H1 (cell line): ENCODE measurements at regions not wholly inside any gene's neighbourhood (a gene's known extent, or its start where the extent isn't known, plus 50 kb on each side); places are given as distances from the start of the nearest gene placed in this dataset.

Experiments used
- CTCF ChIA-PET: fragments of 300-600 bp; sonication (Branson Sonifier 250); formaldehyde crosslinking; loops from one replicate; lab custom pipeline; 2021; ENCODE audit not compliant: partially characterized antibody; lab: Charles Lee
- POLR2A ChIA-PET: fragments of 300-600 bp; sonication (Branson Sonifier 250); formaldehyde crosslinking; loops from one replicate; lab custom pipeline; 2021; ENCODE audit warnings: inconsistent platforms; ENCODE audit not compliant: partially characterized antibody; lab: Charles Lee
- DNase-seq, 2 experiments: peaks; one replicate each; pipeline versions ENCODE4 v3.0.0 to v3.0.0-alpha.2; 2010 to 2022; ENCODE audit warnings: low spot score in 2 of 2, low read depth in 1 of 2, mixed read lengths in 1 of 2
- FAIRE-seq: peaks from 2 replicates; lab custom pipeline; 2011; peaks lifted over from hg19 to GRCh38; lab: Jason Lieb, UNC
- H2AFZ ChIP-seq: 2 replicates; pipeline ENCODE4 v1.8.1; 2012; ENCODE audit warnings: low read length, inconsistent platforms
- H2AK5ac ChIP-seq: 2 replicates; pipeline ENCODE4 v1.6.1; 2013; ENCODE audit warnings: low read depth, low read length
- H2BK120ac ChIP-seq: replicated peaks from 2 replicates; pipeline ENCODE3; 2013; ENCODE audit warnings: low read depth, low read length, inconsistent platforms
- H2BK12ac ChIP-seq: 2 replicates; pipeline ENCODE4 v1.6.1; 2013; ENCODE audit warnings: low read depth, low read length
- H2BK15ac ChIP-seq: 2 replicates; pipeline ENCODE4 v1.6.1; 2013; ENCODE audit warnings: low read length
- H2BK20ac ChIP-seq: 2 replicates; pipeline ENCODE4 v1.6.1; 2013; ENCODE audit warnings: low read length
- H2BK5ac ChIP-seq: 2 replicates; pipeline ENCODE4 v1.6.1; 2013; ENCODE audit warnings: low read depth, low read length
- H3K14ac ChIP-seq: 2 replicates; pipeline ENCODE4 v1.6.1; 2013; ENCODE audit warnings: inconsistent platforms; ENCODE audit not compliant: insufficient read length
- H3K18ac ChIP-seq: 2 replicates; pipeline ENCODE4 v1.6.1; 2013; ENCODE audit warnings: low read length; ENCODE audit errors: extremely low read depth
- H3K23ac ChIP-seq: 2 replicates; pipeline ENCODE4 v1.6.1; 2013; ENCODE audit warnings: inconsistent platforms; ENCODE audit not compliant: insufficient read length
- H3K23me2 ChIP-seq: 2 replicates; pipeline ENCODE4 v1.6.1; 2013; ENCODE audit warnings: low read depth, low read length
- H3K27ac ChIP-seq: 2 replicates; pipeline ENCODE4 v1.6.1; 2011; ENCODE audit warnings: low read depth, low read length, inconsistent platforms
- H3K27me3 ChIP-seq, 4 experiments: replicated peaks in 1 of 4; 1 replicate in 1 of 4; 2 replicates in 3 of 4; pipeline versions ENCODE4 v1.6.1 to v1.8.1; 2011 to 2013; ENCODE audit warnings: low read length in 3 of 4, mild to moderate bottlenecking in 3 of 4, inconsistent platforms in 2 of 4, mixed read lengths in 2 of 4, moderate library complexity in 1 of 4; ENCODE audit not compliant: control insufficient read depth in 3 of 4, insufficient read depth in 3 of 4; ENCODE audit errors: extremely low read depth in 1 of 4
- H3K36me3 ChIP-seq, 4 experiments: 2 replicates each; pipeline versions ENCODE4 v1.6.1 to v1.8.1; 2011 to 2013; ENCODE audit warnings: mild to moderate bottlenecking in 4 of 4, low read length in 3 of 4, moderate library complexity in 2 of 4, control low read depth in 1 of 4, inconsistent platforms in 1 of 4; ENCODE audit not compliant: insufficient read depth in 4 of 4, control insufficient read depth in 2 of 4
- H3K4ac ChIP-seq: replicated peaks from 2 replicates; pipeline ENCODE3; 2013; ENCODE audit warnings: low read length, low read depth, mixed read lengths, inconsistent platforms; ENCODE audit not compliant: insufficient read length
- H3K4me1 ChIP-seq, 4 experiments: replicated peaks in 1 of 4; 1 replicate in 1 of 4; 2 replicates in 3 of 4; pipeline versions ENCODE4 v1.6.1 to v1.8.1; 2011 to 2013; ENCODE audit warnings: low read length in 3 of 4, inconsistent platforms in 2 of 4, mixed read lengths in 1 of 4; ENCODE audit not compliant: insufficient read depth in 4 of 4, control insufficient read depth in 3 of 4
- H3K4me2 ChIP-seq, 2 experiments: 2 replicates each; pipeline versions ENCODE4 v1.6.1 to v1.8.1; 2011 to 2013; ENCODE audit warnings: low read depth in 2 of 2, low read length in 2 of 2, control low read depth in 1 of 2, inconsistent platforms in 1 of 2, mild to moderate bottlenecking in 1 of 2; ENCODE audit not compliant: insufficient read depth in 1 of 2
- H3K4me3 ChIP-seq, 4 experiments: fragments of 200-600, 300-600 bp in 1 of 4; sonication (generic), shearing (Covaris generic), sonication (Bioruptor Twin) in 1 of 4; 2 replicates each; pipeline versions ENCODE4 v1.5.1 to v1.8.1; 2011 to 2016; ENCODE audit warnings: low read length in 4 of 4, low read depth in 3 of 4, control low read depth in 2 of 4, inconsistent platforms in 2 of 4, mild to moderate bottlenecking in 2 of 4, mixed read lengths in 1 of 4, moderate library complexity in 1 of 4; ENCODE audit not compliant: insufficient read depth in 2 of 4; ENCODE audit errors: extremely low read depth in 1 of 4
- H3K56ac ChIP-seq: replicated peaks from 2 replicates; pipeline ENCODE3; 2013; ENCODE audit warnings: low read depth, mild to moderate bottlenecking, mixed read lengths, low read length, inconsistent platforms; ENCODE audit not compliant: insufficient read length
- H3K79me1 ChIP-seq: 2 replicates; pipeline ENCODE4 v1.6.1; 2013; ENCODE audit warnings: low read depth, low read length, control low read depth
- H3K79me2 ChIP-seq, 2 experiments: 2 replicates each; pipeline versions ENCODE4 v1.6.1 to v1.8.1; 2012 to 2013; ENCODE audit warnings: low read length in 2 of 2, mild to moderate bottlenecking in 2 of 2, inconsistent platforms in 1 of 2; ENCODE audit not compliant: insufficient read depth in 2 of 2, control insufficient read depth in 1 of 2
- H3K9ac ChIP-seq, 4 experiments: replicated peaks in 1 of 4; 1 replicate in 1 of 4; 2 replicates in 3 of 4; pipeline versions ENCODE4 v1.6.1 to v1.8.1; 2011 to 2013; ENCODE audit warnings: low read depth in 3 of 4, low read length in 3 of 4, control low read depth in 2 of 4, mild to moderate bottlenecking in 2 of 4, moderate library complexity in 2 of 4, inconsistent platforms in 1 of 4; ENCODE audit errors: extremely low read depth in 1 of 4
- H3K9me3 ChIP-seq, 2 experiments: 2 replicates each; pipeline versions ENCODE4 v1.6.1 to v1.8.1; 2012 to 2013; ENCODE audit warnings: mild to moderate bottlenecking in 2 of 2, moderate library complexity in 2 of 2, control low read depth in 1 of 2, inconsistent platforms in 1 of 2, low read depth in 1 of 2, low read length in 1 of 2, mixed read lengths in 1 of 2; ENCODE audit not compliant: insufficient read depth in 2 of 2
- H4K20me1 ChIP-seq, 2 experiments: replicated peaks in 1 of 2; 2 replicates each; pipeline versions ENCODE3 to v1.8.1; 2011 to 2013; ENCODE audit warnings: inconsistent platforms in 2 of 2, low read length in 2 of 2, mild to moderate bottlenecking in 1 of 2; ENCODE audit not compliant: insufficient read depth in 2 of 2, control insufficient read depth in 1 of 2
- H4K5ac ChIP-seq: 2 replicates; pipeline ENCODE4 v1.6.1; 2013; ENCODE audit warnings: low read length, low read depth, mixed read lengths, inconsistent platforms; ENCODE audit not compliant: insufficient read length
- H4K8ac ChIP-seq: 2 replicates; pipeline ENCODE4 v1.8.0; 2013; ENCODE audit warnings: mild to moderate bottlenecking, moderate library complexity, low read length, inconsistent platforms; ENCODE audit not compliant: insufficient read depth; ENCODE audit errors: extremely low read depth
- H4K91ac ChIP-seq: replicated peaks from 2 replicates; pipeline ENCODE3; 2013; ENCODE audit warnings: low read length, mixed read lengths, inconsistent platforms; ENCODE audit not compliant: insufficient read length
- CHD2 ChIP-seq: IDR thresholded peaks from 2 replicates; pipeline ENCODE4 v1.6.1; 2012; ENCODE audit warnings: low read length, improper control_type of control experiment
- JUND ChIP-seq: IDR thresholded peaks from 2 replicates; pipeline ENCODE4 v1.6.1; 2011; ENCODE audit warnings: mild to moderate bottlenecking, improper control_type of control experiment, low read length
- POLR2AphosphoS5 ChIP-seq: IDR thresholded peaks from 2 replicates; pipeline ENCODE4 v1.6.1; 2011; ENCODE audit warnings: low read depth, low read length
- POU5F1 ChIP-seq: IDR thresholded peaks from 2 replicates; pipeline ENCODE4 v1.6.1; 2011; ENCODE audit warnings: low read depth, mild to moderate bottlenecking, low read length, moderate library complexity
- RNF2 ChIP-seq: fragments of 200-900, 300-1000 bp; sonication (generic); IDR thresholded peaks from 2 replicates; pipeline ENCODE4 v1.7.1; 2016; ENCODE audit warnings: borderline replicate concordance, low read depth, mild to moderate bottlenecking, antibody characterized with exemption, low read length; ENCODE audit not compliant: poor library complexity, severe bottlenecking; ENCODE audit errors: missing control alignments
- SIRT6 ChIP-seq: IDR thresholded peaks from one replicate; pipeline ENCODE4 v1.7.1; 2012; ENCODE audit warnings: low read length, inconsistent platforms
- SIX5 ChIP-seq: IDR thresholded peaks from 2 replicates; pipeline ENCODE4 v1.6.1; 2011; ENCODE audit warnings: mild to moderate bottlenecking, low read depth, low read length
- TAF7 ChIP-seq: optimal IDR thresholded peaks from 2 replicates; pipeline ENCODE3; 2011; ENCODE audit warnings: low read depth, mild to moderate bottlenecking, inconsistent platforms, low read length, moderate library complexity, borderline replicate concordance
- TBP ChIP-seq: IDR thresholded peaks from 2 replicates; pipeline ENCODE4 v1.6.1; 2011; ENCODE audit warnings: low read depth, low read length, improper control_type of control experiment
- YY1 ChIP-seq: IDR thresholded peaks from 2 replicates; pipeline ENCODE4 v1.6.1; 2011; ENCODE audit warnings: low read depth, mild to moderate bottlenecking, low read length
- WGBS, 2 experiments: shearing (Covaris generic) in 1 of 2; methylation state at CpG; one replicate each; pipeline versions ENCODE4 v1.1.6 to v1.1.7; 2013 to 2015; ENCODE audit warnings: low lambda C conversion rate in 2 of 2, mixed read lengths in 2 of 2, inconsistent platforms in 1 of 2, low coverage in 1 of 2, missing lambda C conversion rate in 1 of 2; ENCODE audit not compliant: insufficient replicate concordance in 2 of 2, insufficient coverage in 1 of 2, insufficient read length in 1 of 2; ENCODE audit errors: extremely low coverage in 1 of 2, missing lambda C conversion rate in 1 of 2; 5-methylcytosine and 5-hydroxymethylcytosine counted together
- TF ChIP-seq, protein P1 (sequence below): IDR thresholded peaks from 2 replicates; pipeline ENCODE4 v1.6.1; 2011; ENCODE audit warnings: low read depth, mild to moderate bottlenecking, low read length; ENCODE audit not compliant: insufficient read depth

DNA sequence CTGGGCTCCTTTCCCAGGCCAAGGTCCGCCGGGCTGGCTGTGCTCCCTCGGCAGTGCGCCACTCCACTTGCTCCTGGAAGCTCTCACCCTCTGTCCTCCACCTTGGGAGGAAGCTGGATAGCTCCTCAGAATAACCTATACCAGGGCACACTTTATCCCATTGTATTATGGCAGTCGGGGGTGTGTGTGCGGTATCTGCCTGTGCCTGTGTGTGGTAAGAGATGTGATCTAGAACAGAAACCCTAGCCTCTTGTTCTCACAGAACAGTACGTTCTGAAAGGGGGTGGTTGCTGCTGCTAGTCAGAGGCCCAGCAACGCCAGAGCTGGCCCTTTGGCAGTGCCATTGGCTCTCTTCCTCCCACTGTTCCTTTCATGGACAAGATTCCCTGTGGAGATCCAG, 168.4 kb downstream of the TBXT start:
- Histone ChIP-seq H4K8ac (no peak overlapping the region), H3K23ac (no peak overlapping the region), H3K18ac (no peak overlapping the region), H2BK20ac (no peak overlapping the region), H3K9ac (no peak overlapping the region), H4K20me1 (no peaks in the 10 kb centered on the region), H3K36me3 (no peaks in the 10 kb centered on the region), H3K27me3 (peaks cover 0 to 9% (median 1%) of the 10 kb centered on the region in 4 experiments; a peak in 4 of 7 replicates), H3K4me2 (no peak overlapping the region), H2BK15ac (no peak overlapping the region), H3K79me1 (no peaks in the 10 kb centered on the region), H3K27ac (no peak overlapping the region), H3K4ac (no peak overlapping the region), H3K23me2 (peaks cover 4% of the 10 kb centered on the region; the same call in 1 of the 2 replicates), H3K9me3 (no peaks in the 10 kb centered on the region)
- POLR2A ChIA-PET: no interaction called here
- TF ChIP-seq SIRT6 (no peak), CHD2 (no peak), RNF2 (no peak), SIX5 (no peak), YY1 (no peak), TBP (no peak), JUND (no peak), TAF7 (no peak), POU5F1 (no peak), POLR2AphosphoS5 (no peak)
- TF ChIP-seq, protein P1, sequence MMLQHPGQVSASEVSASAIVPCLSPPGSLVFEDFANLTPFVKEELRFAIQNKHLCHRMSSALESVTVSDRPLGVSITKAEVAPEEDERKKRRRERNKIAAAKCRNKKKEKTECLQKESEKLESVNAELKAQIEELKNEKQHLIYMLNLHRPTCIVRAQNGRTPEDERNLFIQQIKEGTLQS: no peak
- TF ChIP-seq, all 59 proteins: peak for 0
- DNase-seq (no peak), FAIRE-seq (no peak)
- H2BK120ac ChIP-seq: no peak overlapping the region
- no peak overlapping the region for H3K56ac ChIP-seq
- H2AFZ ChIP-seq: no peak overlapping the region
- H2BK12ac ChIP-seq: no peak overlapping the region
- H3K4me1 ChIP-seq: peaks cover 0 to 6% (median 0%) of the 10 kb centered on the region in 4 experiments; a peak in 2 of 7 replicates
- no peak overlapping the region for H2BK5ac ChIP-seq
- WGBS, 2 experiments: 90% methylated on average over 8 of the region's 8 CpGs; no CpG with 5 or more reads in 1 of the 2 experiments
- no peaks in the 10 kb centered on the region for H3K79me2 ChIP-seq
- CTCF ChIA-PET: interaction anchor here (1.0 to 3.1 kb wide), 5 partner anchors 9 to 106 kb away, joined by 3 to 13 read pairs (median 5); no protein-coding TSS in a partner anchor
- H2AK5ac ChIP-seq: no peak overlapping the region
- no peak overlapping the region for H3K4me3 ChIP-seq
- H4K91ac ChIP-seq: no peak overlapping the region
- H3K14ac ChIP-seq: no peak overlapping the region
- H4K5ac ChIP-seq: no peak overlapping the region
